Daoy (cell line): ENCODE measurements at regions not wholly inside any gene's neighbourhood (a gene's known extent, or its start where the extent isn't known, plus 50 kb on each side); places are given as distances from the start of the nearest gene placed in this dataset.

Source experiments
- DNase-seq: peaks from one replicate; pipeline ENCODE4 v3.0.0-alpha.2; 2015; ENCODE audit warnings: low read depth

- DNase-seq: no peak
Observed at GRCh38 chr14:101206556-101206955, 303.0 kb upstream of the RTL1 start.

- no peak for DNase-seq
Observed at GRCh38 chr14:101207041-101207440, 303.5 kb upstream of the RTL1 start.

GRCh38 chr14:101207897-101208296 is 304.4 kb upstream of the RTL1 start:
- DNase-seq: no peak

- no peak for DNase-seq
Observed at GRCh38 chr14:101209594-101209993, 306.1 kb upstream of the RTL1 start.

- DNase-seq: no peak
Observed at GRCh38 chr14:101215266-101215665, 311.7 kb upstream of the RTL1 start.

- no peak for DNase-seq
Observed at GRCh38 chr14:101215927-101216326, 312.4 kb upstream of the RTL1 start.

- DNase-seq: no peak
Observed at GRCh38 chr14:101216366-101217079, 313.0 kb upstream of the RTL1 start.

- DNase-seq: no peak
Observed at GRCh38 chr14:101217080-101217463, 313.6 kb upstream of the RTL1 start.

- DNase-seq: no peak
Observed at GRCh38 chr14:101217616-101218371, 314.3 kb upstream of the RTL1 start.

GRCh38 chr14:101219896-101220703 is 316.6 kb upstream of the RTL1 start:
- no peak for DNase-seq

- DNase-seq: no peak
Observed at GRCh38 chr14:101220921-101221510, 317.5 kb upstream of the RTL1 start.

GRCh38 chr14:101221549-101222160 is 318.1 kb upstream of the RTL1 start:
- DNase-seq: no peak

- DNase-seq: no peak
Observed at GRCh38 chr14:101222362-101223070, 319.0 kb upstream of the RTL1 start.

- no peak for DNase-seq
Observed at GRCh38 chr14:101223127-101223526, 319.6 kb upstream of the RTL1 start.

GRCh38 chr14:101223561-101224162 is 320.1 kb upstream of the RTL1 start:
- no peak for DNase-seq

- DNase-seq: no peak
Observed at GRCh38 chr14:101224356-101225156, 321.0 kb upstream of the RTL1 start.

- DNase-seq: no peak
Observed at GRCh38 chr14:101225157-101226152, 321.9 kb upstream of the RTL1 start.

- DNase-seq: no peak
Observed at GRCh38 chr14:101226265-101226602, 322.7 kb upstream of the RTL1 start.
